A549 (cell line): ENCODE measurements at regions not wholly inside any gene's neighbourhood (a gene's known extent, or its start where the extent isn't known, plus 50 kb on each side); places are given as distances from the start of the nearest gene placed in this dataset.

Experiments
- ATAC-seq, 2 experiments: fragments of 200-7000 bp in 1 of 2; fragments of >200 bp in 1 of 2; cut with Nextera tagmentation in 1 of 2; cut with Tn5 transposase in 1 of 2; 3 replicates each; pipeline versions ENCODE4 v1.8.0 to v1.9.1; 2018 to 2020; ENCODE audit warnings: mild to moderate bottlenecking in 1 of 2, moderate library complexity in 1 of 2
- CTCF ChIA-PET: fragments of 300-600 bp; sonication (Branson Sonifier 250); formaldehyde crosslinking; extraction: SDS; loops from one replicate; lab custom pipeline; 2021; ENCODE audit warnings: antibody characterized with exemption, inconsistent platforms; lab: Yijun Ruan, JAX
- POLR2A ChIA-PET: fragments of 350-600 bp; formaldehyde crosslinking; extraction: SDS; loops from one replicate; lab custom pipeline; 2021; ENCODE audit warnings: antibody characterized with exemption, inconsistent platforms; lab: Yijun Ruan, JAX
- DNase-seq, 2 experiments: peaks; one replicate each; pipeline versions ENCODE4 v3.0.0 to v3.0.0-alpha.2; 2011 to 2016; ENCODE audit warnings: low read depth in 1 of 2, low spot score in 1 of 2
- FAIRE-seq: peaks from 2 replicates; lab custom pipeline; 2011; peaks lifted over from hg19 to GRCh38; lab: Jason Lieb, UNC
- H3K27ac ChIP-seq, 2 experiments: fragments of >200 bp; sonication (Bioruptor Twin); formaldehyde crosslinking; 3 replicates each; pipeline ENCODE4 v1.5.1; 2016 to 2017
- H3K4me1 ChIP-seq: fragments of >200 bp; sonication (Bioruptor Twin); formaldehyde crosslinking; 3 replicates; pipeline ENCODE4 v1.6.1; 2016
- H3K4me2 ChIP-seq: fragments of >200 bp; sonication (Bioruptor Twin); formaldehyde crosslinking; 3 replicates; pipeline ENCODE4 v1.6.1; 2016
- H3K4me3 ChIP-seq: fragments of >200 bp; sonication (Bioruptor Twin); formaldehyde crosslinking; 3 replicates; pipeline ENCODE4 v1.5.1; 2016
- H3K9me3 ChIP-seq: fragments of >200 bp; sonication (Bioruptor Twin); formaldehyde crosslinking; 3 replicates; pipeline ENCODE4 v1.6.1; 2016
- CBX2 ChIP-seq: fragments of 200-600 bp; sonication (generic); IDR thresholded peaks from 2 replicates; pipeline ENCODE4 v1.6.1; 2016; ENCODE audit warnings: low read depth, mild to moderate bottlenecking, borderline replicate concordance
- CHD4 ChIP-seq: fragments of 200-600 bp; sonication (generic); IDR thresholded peaks from 2 replicates; pipeline ENCODE4 v1.6.1; 2016; ENCODE audit warnings: antibody characterized with exemption, mild to moderate bottlenecking, borderline replicate concordance
- EHF ChIP-seq: fragments of 250-450 bp; sonication (Bioruptor Pico); IDR thresholded peaks from 2 replicates; pipeline ENCODE4 v1.5.0; 2020; ENCODE audit warnings: mild to moderate bottlenecking
- EHMT2 ChIP-seq: fragments of 200-600 bp; sonication (generic); IDR thresholded peaks from 2 replicates; pipeline ENCODE4 v1.6.1; 2016; ENCODE audit warnings: antibody characterized with exemption, low read depth, mild to moderate bottlenecking, moderate library complexity
- EP300 ChIP-seq, 2 experiments: fragments of >200 bp; sonication (Bioruptor Twin); formaldehyde crosslinking; IDR thresholded peaks; 2 replicates in 1 of 2; 3 replicates in 1 of 2; pipeline ENCODE4 v1.6.1; 2016 to 2017
- FOSB ChIP-seq: fragments of 250-450 bp; sonication (Bioruptor Pico); IDR thresholded peaks from 2 replicates; pipeline ENCODE4 v1.5.0; 2020; ENCODE audit warnings: mild to moderate bottlenecking, moderate library complexity
- FOXS1 ChIP-seq: fragments of 250-450 bp; sonication (Bioruptor Pico); IDR thresholded peaks from 2 replicates; pipeline ENCODE4 v1.5.0; 2020; ENCODE audit warnings: mild to moderate bottlenecking, moderate library complexity
- JUNB ChIP-seq: fragments of >200 bp; sonication (Bioruptor Twin); formaldehyde crosslinking; IDR thresholded peaks from 2 replicates; pipeline ENCODE4 v1.6.1; 2016
- MAFK ChIP-seq: fragments of 450-650 bp; IDR thresholded peaks from 2 replicates; pipeline ENCODE4 v1.6.1; 2014; ENCODE audit not compliant: partially characterized antibody
- MAZ ChIP-seq: fragments of 150-350 bp; IDR thresholded peaks from 2 replicates; pipeline ENCODE4 v1.6.1; 2014; ENCODE audit warnings: antibody characterized with exemption, low read depth, low read length, borderline replicate concordance
- NPAS2 ChIP-seq: fragments of 250-450 bp; sonication (Bioruptor Pico); IDR thresholded peaks from 2 replicates; pipeline ENCODE4 v1.8.0; 2022; ENCODE audit warnings: mild to moderate bottlenecking, moderate library complexity, borderline replicate concordance
- NR3C1 ChIP-seq: fragments of >200 bp; sonication (Bioruptor Twin); formaldehyde crosslinking; IDR thresholded peaks from 3 replicates; pipeline ENCODE4 v1.6.1; 2017
- RAD21 ChIP-seq, 2 experiments: fragments of >200 bp in 1 of 2; sonication (Bioruptor Twin) in 1 of 2; formaldehyde crosslinking in 1 of 2; IDR thresholded peaks in 1 of 2; conservative IDR thresholded peaks in 1 of 2; 2 replicates in 1 of 2; 3 replicates in 1 of 2; pipeline ENCODE4 v1.6.1; 2012 to 2018; ENCODE audit warnings: inconsistent platforms in 1 of 2
- RCOR1 ChIP-seq: fragments of 150-350 bp; IDR thresholded peaks from 2 replicates; pipeline ENCODE4 v1.6.1; 2014; ENCODE audit warnings: antibody characterized with exemption, low read length, low read depth
- RFX5 ChIP-seq: fragments of 450-650 bp; IDR thresholded peaks from 2 replicates; pipeline ENCODE4 v1.7.1; 2014; ENCODE audit warnings: antibody characterized with exemption, mild to moderate bottlenecking, moderate library complexity
- TFCP2L1 ChIP-seq: fragments of 250-450 bp; sonication (Bioruptor Pico); IDR thresholded peaks from 2 replicates; pipeline ENCODE4 v1.5.0; 2021; ENCODE audit warnings: mild to moderate bottlenecking
- ZFP36 ChIP-seq: fragments of 450-650 bp; IDR thresholded peaks from 2 replicates; pipeline ENCODE4 v1.6.1; 2014; ENCODE audit warnings: borderline replicate concordance; ENCODE audit not compliant: partially characterized antibody
- ZSCAN20 ChIP-seq: fragments of 250-450 bp; sonication (Bioruptor Pico); IDR thresholded peaks from 2 replicates; pipeline ENCODE4 v1.8.0; 2022; ENCODE audit warnings: mild to moderate bottlenecking, moderate library complexity
- WGBS: methylation state at CpG from one replicate; pipeline ENCODE4 v1.1.6; 2017; ENCODE audit errors: missing lambda C conversion rate; 5-methylcytosine and 5-hydroxymethylcytosine counted together
- TF ChIP-seq, protein P1 (sequence below): IDR thresholded peaks from 2 replicates; pipeline ENCODE4 v1.6.1; 2012; ENCODE audit warnings: low read depth, borderline replicate concordance
- TF ChIP-seq, protein P2 (sequence below): fragments of 250-450 bp; sonication (Bioruptor Pico); IDR thresholded peaks from 2 replicates; pipeline ENCODE4 v1.5.0; 2021; ENCODE audit warnings: mild to moderate bottlenecking, moderate library complexity, borderline replicate concordance
- TF ChIP-seq, protein P3 (sequence below): IDR thresholded peaks from 2 replicates; pipeline ENCODE4 v1.6.1; 2012
- TF ChIP-seq, protein P4 (sequence below): fragments of >200 bp; sonication (Bioruptor Twin); formaldehyde crosslinking; IDR thresholded peaks from 3 replicates; pipeline ENCODE4 v1.5.1; 2016
- TF ChIP-seq, protein P5 (sequence below): IDR thresholded peaks from 2 replicates; pipeline ENCODE4 v1.6.1; 2012
- TF ChIP-seq, protein P6 (sequence below): fragments of 250-450 bp; sonication (Bioruptor Pico); IDR thresholded peaks from 2 replicates; pipeline ENCODE4 v1.5.0; 2020; ENCODE audit warnings: low read depth, mild to moderate bottlenecking, moderate library complexity
- TF ChIP-seq, protein P7 (sequence below): fragments of 150-350 bp; IDR thresholded peaks from 2 replicates; pipeline ENCODE4 v1.6.1; 2014; ENCODE audit warnings: low read depth, mild to moderate bottlenecking, low read length

DNA sequence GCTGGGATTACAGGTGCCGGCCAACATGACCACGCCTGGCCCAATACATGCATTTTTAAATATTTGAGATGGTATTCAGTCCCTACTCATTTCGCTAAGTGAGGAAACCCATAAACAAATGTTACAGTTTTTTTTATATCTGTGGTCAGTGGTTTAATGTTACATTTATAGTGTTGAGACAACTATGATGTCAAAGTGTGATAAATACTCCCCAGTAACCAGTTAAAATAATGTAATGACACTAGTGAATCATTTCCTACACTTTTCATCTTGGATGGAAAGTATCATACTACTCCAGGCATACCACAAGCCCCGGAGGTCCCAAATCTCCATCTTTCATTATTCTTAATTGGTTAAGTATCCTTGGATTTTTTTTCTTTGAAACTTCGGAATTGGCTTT, 87.5 kb upstream of the KIF26B start:
- ChIA-PET POLR2A (no interaction called here), CTCF (no interaction called here)
- ATAC-seq (no peak), DNase-seq (no peak), FAIRE-seq (no peak)
- Histone ChIP-seq H3K27ac (no peak overlapping the region), H3K4me3 (no peak overlapping the region), H3K4me1 (no peaks in the 10 kb centered on the region), H3K9me3 (peaks cover 5% of the 10 kb centered on the region; the same call in 1 of the 3 replicates)
- WGBS, result 79% methylated on average over 5 of the region's 5 CpGs
- no peak for TF ChIP-seq ZFP36
- no peak for TF ChIP-seq EHF (CRISPR knock-in tag)
- TF ChIP-seq NR3C1, result no peak
- TF ChIP-seq RAD21 (conservative IDR thresholded peaks at IDR 0.05 in 1 of 2, IDR thresholded peaks at IDR 0.05 in 1 of 2), result no peak
- TF ChIP-seq RFX5, result no peak
- TF ChIP-seq, protein P1, sequence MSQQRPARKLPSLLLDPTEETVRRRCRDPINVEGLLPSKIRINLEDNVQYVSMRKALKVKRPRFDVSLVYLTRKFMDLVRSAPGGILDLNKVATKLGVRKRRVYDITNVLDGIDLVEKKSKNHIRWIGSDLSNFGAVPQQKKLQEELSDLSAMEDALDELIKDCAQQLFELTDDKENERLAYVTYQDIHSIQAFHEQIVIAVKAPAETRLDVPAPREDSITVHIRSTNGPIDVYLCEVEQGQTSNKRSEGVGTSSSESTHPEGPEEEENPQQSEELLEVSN, result no peak
- TF ChIP-seq, protein P2, sequence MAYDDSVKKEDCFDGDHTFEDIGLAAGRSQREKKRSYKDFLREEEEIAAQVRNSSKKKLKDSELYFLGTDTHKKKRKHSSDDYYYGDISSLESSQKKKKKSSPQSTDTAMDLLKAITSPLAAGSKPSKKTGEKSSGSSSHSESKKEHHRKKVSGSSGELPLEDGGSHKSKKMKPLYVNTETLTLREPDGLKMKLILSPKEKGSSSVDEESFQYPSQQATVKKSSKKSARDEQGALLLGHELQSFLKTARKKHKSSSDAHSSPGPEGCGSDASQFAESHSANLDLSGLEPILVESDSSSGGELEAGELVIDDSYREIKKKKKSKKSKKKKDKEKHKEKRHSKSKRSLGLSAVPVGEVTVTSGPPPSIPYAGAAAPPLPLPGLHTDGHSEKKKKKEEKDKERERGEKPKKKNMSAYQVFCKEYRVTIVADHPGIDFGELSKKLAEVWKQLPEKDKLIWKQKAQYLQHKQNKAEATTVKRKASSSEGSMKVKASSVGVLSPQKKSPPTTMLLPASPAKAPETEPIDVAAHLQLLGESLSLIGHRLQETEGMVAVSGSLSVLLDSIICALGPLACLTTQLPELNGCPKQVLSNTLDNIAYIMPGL (CRISPR knock-in tag), result no peak
- TF ChIP-seq, protein P3, sequence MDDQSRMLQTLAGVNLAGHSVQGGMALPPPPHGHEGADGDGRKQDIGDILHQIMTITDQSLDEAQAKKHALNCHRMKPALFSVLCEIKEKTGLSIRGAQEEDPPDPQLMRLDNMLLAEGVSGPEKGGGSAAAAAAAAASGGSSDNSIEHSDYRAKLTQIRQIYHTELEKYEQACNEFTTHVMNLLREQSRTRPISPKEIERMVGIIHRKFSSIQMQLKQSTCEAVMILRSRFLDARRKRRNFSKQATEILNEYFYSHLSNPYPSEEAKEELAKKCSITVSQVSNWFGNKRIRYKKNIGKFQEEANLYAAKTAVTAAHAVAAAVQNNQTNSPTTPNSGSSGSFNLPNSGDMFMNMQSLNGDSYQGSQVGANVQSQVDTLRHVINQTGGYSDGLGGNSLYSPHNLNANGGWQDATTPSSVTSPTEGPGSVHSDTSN, result no peak
- TF ChIP-seq JUNB, result no peak
- TF ChIP-seq, protein P4, sequence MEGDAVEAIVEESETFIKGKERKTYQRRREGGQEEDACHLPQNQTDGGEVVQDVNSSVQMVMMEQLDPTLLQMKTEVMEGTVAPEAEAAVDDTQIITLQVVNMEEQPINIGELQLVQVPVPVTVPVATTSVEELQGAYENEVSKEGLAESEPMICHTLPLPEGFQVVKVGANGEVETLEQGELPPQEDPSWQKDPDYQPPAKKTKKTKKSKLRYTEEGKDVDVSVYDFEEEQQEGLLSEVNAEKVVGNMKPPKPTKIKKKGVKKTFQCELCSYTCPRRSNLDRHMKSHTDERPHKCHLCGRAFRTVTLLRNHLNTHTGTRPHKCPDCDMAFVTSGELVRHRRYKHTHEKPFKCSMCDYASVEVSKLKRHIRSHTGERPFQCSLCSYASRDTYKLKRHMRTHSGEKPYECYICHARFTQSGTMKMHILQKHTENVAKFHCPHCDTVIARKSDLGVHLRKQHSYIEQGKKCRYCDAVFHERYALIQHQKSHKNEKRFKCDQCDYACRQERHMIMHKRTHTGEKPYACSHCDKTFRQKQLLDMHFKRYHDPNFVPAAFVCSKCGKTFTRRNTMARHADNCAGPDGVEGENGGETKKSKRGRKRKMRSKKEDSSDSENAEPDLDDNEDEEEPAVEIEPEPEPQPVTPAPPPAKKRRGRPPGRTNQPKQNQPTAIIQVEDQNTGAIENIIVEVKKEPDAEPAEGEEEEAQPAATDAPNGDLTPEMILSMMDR, result no peak
- no peak for TF ChIP-seq EP300 (IDR thresholded peaks at IDR 0.05)
- TF ChIP-seq, protein P5, sequence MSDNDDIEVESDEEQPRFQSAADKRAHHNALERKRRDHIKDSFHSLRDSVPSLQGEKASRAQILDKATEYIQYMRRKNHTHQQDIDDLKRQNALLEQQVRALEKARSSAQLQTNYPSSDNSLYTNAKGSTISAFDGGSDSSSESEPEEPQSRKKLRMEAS, result no peak
- TF ChIP-seq ZSCAN20 (CRISPR knock-in tag), result no peak
- TF ChIP-seq NPAS2 (CRISPR knock-in tag), result no peak
- TF ChIP-seq, all 56 proteins: peak for 0
- no peak overlapping the region for H3K4me2 ChIP-seq

DNA sequence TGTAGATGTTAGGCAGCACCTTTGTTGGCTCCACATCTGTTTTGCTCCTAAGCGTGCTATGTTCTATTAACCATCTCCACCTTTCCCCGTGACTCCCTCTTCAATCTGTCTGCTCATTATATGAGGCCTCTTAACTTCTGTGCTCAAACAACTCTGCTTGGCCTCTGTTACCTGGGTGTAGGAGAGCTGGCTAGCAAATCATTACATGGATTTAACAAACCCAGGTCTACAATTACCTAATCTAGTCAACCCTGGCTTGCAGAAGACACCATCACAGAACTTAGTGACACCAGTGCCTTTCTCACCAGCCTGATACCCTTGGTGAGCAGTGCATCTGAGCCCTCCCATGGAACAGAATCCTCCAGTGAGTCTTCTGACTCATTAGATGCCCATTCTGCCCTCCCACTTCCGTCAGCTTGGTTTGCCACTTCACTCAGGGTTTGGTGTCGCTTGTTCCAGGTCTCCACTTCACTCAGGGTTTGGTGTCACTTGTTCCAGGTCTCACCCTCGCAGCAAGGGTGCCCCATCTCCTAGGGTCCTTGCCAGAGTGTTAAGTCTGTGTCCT, 92.0 kb upstream of the KIF26B start:
- FAIRE-seq (no peak), ATAC-seq (no peak), DNase-seq (no peak)
- TF ChIP-seq FOSB (CRISPR knock-in tag) (no peak), FOXS1 (CRISPR knock-in tag) (no peak), ZSCAN20 (CRISPR knock-in tag) (no peak), MAFK (no peak), EHMT2 (no peak), RCOR1 (no peak), TFCP2L1 (no peak), MAZ (no peak), CBX2 (no peak), CHD4 (no peak)
- TF ChIP-seq, protein P3, result no peak
- TF ChIP-seq, protein P4, result no peak
- TF ChIP-seq, protein P6, sequence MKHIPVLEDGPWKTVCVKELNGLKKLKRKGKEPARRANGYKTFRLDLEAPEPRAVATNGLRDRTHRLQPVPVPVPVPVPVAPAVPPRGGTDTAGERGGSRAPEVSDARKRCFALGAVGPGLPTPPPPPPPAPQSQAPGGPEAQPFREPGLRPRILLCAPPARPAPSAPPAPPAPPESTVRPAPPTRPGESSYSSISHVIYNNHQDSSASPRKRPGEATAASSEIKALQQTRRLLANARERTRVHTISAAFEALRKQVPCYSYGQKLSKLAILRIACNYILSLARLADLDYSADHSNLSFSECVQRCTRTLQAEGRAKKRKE (CRISPR knock-in tag), result no peak
- TF ChIP-seq, protein P7, sequence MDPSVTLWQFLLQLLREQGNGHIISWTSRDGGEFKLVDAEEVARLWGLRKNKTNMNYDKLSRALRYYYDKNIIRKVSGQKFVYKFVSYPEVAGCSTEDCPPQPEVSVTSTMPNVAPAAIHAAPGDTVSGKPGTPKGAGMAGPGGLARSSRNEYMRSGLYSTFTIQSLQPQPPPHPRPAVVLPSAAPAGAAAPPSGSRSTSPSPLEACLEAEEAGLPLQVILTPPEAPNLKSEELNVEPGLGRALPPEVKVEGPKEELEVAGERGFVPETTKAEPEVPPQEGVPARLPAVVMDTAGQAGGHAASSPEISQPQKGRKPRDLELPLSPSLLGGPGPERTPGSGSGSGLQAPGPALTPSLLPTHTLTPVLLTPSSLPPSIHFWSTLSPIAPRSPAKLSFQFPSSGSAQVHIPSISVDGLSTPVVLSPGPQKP, result no peak
- H3K4me2 ChIP-seq, result no peak overlapping the region
- H3K4me3 ChIP-seq, result no peak overlapping the region
- 78% methylated on average over 5 of the region's 5 CpGs for WGBS
- ChIA-PET POLR2A (no interaction called here), CTCF (interaction anchor here (4.5 kb wide), 1 partner anchor 20 kb away, joined by 20 read pairs; no protein-coding TSS in a partner anchor)
- H3K4me1 ChIP-seq, result peaks cover 14% of the 10 kb centered on the region; the same call in 2 of the 3 replicates
- no peak overlapping the region for H3K27ac ChIP-seq
- no peaks in the 10 kb centered on the region for H3K9me3 ChIP-seq
